ENCODE measurements at regions not wholly inside any gene's neighbourhood (a gene's known extent, or its start where the extent isn't known, plus 50 kb on each side); places are given as distances from the start of the nearest gene placed in this dataset.

GRCh38 chr11:101306721-101307120 is 177.1 kb upstream of the PGR start:
- no peaks in the 10 kb centered on the region for H3K27me3 ChIP-seq (ENCODE audit: control insufficient read depth in 1 of 2, insufficient read depth in 2 of 2, low read length in 2 of 2)
- ChIA-PET CTCF (ENCODE audit: low intra/inter-chr PET ratio, low total read pairs) (no interaction called here), POLR2A (no interaction called here)
- no peaks in the 10 kb centered on the region for H3K79me2 ChIP-seq (ENCODE audit: insufficient read depth, low read length)
- H3K36me3 ChIP-seq (replicated peaks in 1 of 2; ENCODE audit: control insufficient read depth in 1 of 2, insufficient read depth in 2 of 2, low read length in 2 of 2): no peaks in the 10 kb centered on the region
- H3K4me1 ChIP-seq (ENCODE audit: insufficient read depth, low read length): no peaks in the 10 kb centered on the region
- TF ChIP-seq ZBTB14 (CRISPR knock-in tag; IDR thresholded peaks at IDR 0.05) (no peak), SMARCE1 (IDR thresholded peaks at IDR 0.05; ENCODE audit: borderline replicate concordance) (no peak), ZC3H4 (CRISPR knock-in tag; IDR thresholded peaks at IDR 0.05; ENCODE audit: borderline replicate concordance) (no peak), ZSCAN9 (CRISPR knock-in tag; IDR thresholded peaks at IDR 0.05; ENCODE audit: borderline replicate concordance) (no peak), FOSL2 (CRISPR knock-in tag; IDR thresholded peaks at IDR 0.05) (no peak), NPAS2 (CRISPR knock-in tag; IDR thresholded peaks at IDR 0.05; ENCODE audit: borderline replicate concordance) (no peak), SCMH1 (CRISPR knock-in tag; IDR thresholded peaks at IDR 0.05; ENCODE audit: borderline replicate concordance) (no peak), MTA3 (CRISPR knock-in tag; IDR thresholded peaks at IDR 0.05) (no peak), PHF5A (CRISPR knock-in tag; IDR thresholded peaks at IDR 0.05; ENCODE audit: low read depth, unreplicated experiment) (no peak), NCOA5 (CRISPR knock-in tag; IDR thresholded peaks at IDR 0.05) (no peak), ZNF414 (CRISPR knock-in tag; IDR thresholded peaks at IDR 0.05) (no peak), TRIM24 (CRISPR knock-in tag; IDR thresholded peaks at IDR 0.05) (no peak), RXRB (CRISPR knock-in tag; IDR thresholded peaks at IDR 0.05; ENCODE audit: borderline replicate concordance) (no peak), ZNF558 (CRISPR knock-in tag; IDR thresholded peaks at IDR 0.05; ENCODE audit: borderline replicate concordance) (no peak), ZZZ3 (CRISPR knock-in tag; IDR thresholded peaks at IDR 0.05; ENCODE audit: borderline replicate concordance) (no peak)
- TF ChIP-seq, protein P1, sequence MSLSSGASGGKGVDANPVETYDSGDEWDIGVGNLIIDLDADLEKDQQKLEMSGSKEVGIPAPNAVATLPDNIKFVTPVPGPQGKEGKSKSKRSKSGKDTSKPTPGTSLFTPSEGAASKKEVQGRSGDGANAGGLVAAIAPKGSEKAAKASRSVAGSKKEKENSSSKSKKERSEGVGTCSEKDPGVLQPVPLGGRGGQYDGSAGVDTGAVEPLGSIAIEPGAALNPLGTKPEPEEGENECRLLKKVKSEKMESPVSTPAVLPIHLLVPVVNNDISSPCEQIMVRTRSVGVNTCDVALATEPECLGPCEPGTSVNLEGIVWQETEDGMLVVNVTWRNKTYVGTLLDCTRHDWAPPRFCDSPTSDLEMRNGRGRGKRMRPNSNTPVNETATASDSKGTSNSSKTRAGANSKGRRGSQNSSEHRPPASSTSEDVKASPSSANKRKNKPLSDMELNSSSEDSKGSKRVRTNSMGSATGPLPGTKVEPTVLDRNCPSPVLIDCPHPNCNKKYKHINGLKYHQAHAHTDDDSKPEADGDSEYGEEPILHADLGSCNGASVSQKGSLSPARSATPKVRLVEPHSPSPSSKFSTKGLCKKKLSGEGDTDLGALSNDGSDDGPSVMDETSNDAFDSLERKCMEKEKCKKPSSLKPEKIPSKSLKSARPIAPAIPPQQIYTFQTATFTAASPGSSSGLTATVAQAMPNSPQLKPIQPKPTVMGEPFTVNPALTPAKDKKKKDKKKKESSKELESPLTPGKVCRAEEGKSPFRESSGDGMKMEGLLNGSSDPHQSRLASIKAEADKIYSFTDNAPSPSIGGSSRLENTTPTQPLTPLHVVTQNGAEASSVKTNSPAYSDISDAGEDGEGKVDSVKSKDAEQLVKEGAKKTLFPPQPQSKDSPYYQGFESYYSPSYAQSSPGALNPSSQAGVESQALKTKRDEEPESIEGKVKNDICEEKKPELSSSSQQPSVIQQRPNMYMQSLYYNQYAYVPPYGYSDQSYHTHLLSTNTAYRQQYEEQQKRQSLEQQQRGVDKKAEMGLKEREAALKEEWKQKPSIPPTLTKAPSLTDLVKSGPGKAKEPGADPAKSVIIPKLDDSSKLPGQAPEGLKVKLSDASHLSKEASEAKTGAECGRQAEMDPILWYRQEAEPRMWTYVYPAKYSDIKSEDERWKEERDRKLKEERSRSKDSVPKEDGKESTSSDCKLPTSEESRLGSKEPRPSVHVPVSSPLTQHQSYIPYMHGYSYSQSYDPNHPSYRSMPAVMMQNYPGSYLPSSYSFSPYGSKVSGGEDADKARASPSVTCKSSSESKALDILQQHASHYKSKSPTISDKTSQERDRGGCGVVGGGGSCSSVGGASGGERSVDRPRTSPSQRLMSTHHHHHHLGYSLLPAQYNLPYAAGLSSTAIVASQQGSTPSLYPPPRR (CRISPR knock-in tag; IDR thresholded peaks at IDR 0.05; ENCODE audit: borderline replicate concordance): no peak
- TF ChIP-seq, protein P2, sequence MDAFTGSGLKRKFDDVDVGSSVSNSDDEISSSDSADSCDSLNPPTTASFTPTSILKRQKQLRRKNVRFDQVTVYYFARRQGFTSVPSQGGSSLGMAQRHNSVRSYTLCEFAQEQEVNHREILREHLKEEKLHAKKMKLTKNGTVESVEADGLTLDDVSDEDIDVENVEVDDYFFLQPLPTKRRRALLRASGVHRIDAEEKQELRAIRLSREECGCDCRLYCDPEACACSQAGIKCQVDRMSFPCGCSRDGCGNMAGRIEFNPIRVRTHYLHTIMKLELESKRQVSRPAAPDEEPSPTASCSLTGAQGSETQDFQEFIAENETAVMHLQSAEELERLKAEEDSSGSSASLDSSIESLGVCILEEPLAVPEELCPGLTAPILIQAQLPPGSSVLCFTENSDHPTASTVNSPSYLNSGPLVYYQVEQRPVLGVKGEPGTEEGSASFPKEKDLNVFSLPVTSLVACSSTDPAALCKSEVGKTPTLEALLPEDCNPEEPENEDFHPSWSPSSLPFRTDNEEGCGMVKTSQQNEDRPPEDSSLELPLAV (CRISPR knock-in tag; conservative IDR thresholded peaks at IDR 0.05; ENCODE audit: low read depth): no peak
- no TSS peak for BruUV-seq (replicated peaks)
- FAIRE-seq: no peak
- no peak overlapping the region for H3K27ac ChIP-seq (ENCODE audit: extremely low read length, insufficient read depth, low read length)
- no peaks in the 10 kb centered on the region for H3K9me3 ChIP-seq (ENCODE audit: low read length)
- ATAC-seq: no peak
- intact Hi-C loops (cut with micrococcal nuclease; ENCODE audit: unreplicated experiment): no loop called here
- no peak for DNase-seq (ENCODE audit: low spot score)
- no peaks in the 10 kb centered on the region for H4K20me1 ChIP-seq (ENCODE audit: insufficient read depth, low read length)
- in situ Hi-C loops (cut with HindIII; ENCODE audit: extremely low pct_ligation_motif_present, low pct_unique_long_range_greater_than_20kb): no loop called here
- no peak overlapping the region for H2AFZ ChIP-seq (ENCODE audit: low read length)
- 10% methylated on average over 3 of the region's 3 CpGs for WGBS (ENCODE audit: low lambda C conversion rate)
- H3K4me3 ChIP-seq (replicated peaks in 1 of 3; ENCODE audit: insufficient read depth in 1 of 3, low read depth in 2 of 3, low read length in 3 of 3): no peak overlapping the region
- H3K4me2 ChIP-seq (ENCODE audit: low read depth, low read length): no peak overlapping the region
- H3K9ac ChIP-seq (ENCODE audit: insufficient read depth, low read depth, low read length): no peak overlapping the region

Data from HepG2 (cell line).